GM21576 (cell line): ENCODE measurements at regions not wholly inside any gene's neighbourhood (a gene's known extent, or its start where the extent isn't known, plus 50 kb on each side); places are given as distances from the start of the nearest gene placed in this dataset.

ENCODE experiments used
- ATAC-seq: cut with Tn5 transposase; IDR thresholded peaks from one replicate; pipeline ENCODE4 v1.9.1; 2021; ENCODE audit warnings: mild to moderate bottlenecking, moderate library complexity; ENCODE audit not compliant: unreplicated experiment

DNA sequence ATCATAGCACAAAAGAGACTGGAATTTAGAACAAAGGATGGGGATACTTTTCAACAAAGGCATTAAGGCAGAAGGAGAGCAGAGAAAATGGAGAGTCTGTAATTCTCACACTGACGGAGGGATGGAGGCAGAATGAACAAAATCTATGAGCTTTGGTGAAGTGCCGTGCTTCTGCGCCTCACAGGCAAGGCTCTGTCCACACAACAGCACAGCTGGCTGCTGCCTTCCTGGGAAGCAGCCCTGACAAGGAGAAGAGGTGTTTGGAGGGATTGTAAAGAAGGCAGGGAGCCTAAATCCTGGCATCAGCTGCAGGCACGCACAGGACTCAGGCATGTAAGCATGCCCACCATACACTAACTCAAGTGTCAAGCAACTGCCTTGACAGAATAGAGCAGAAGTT is 485.2 kb upstream of the KIF2A start:
- ATAC-seq = no peak

DNA sequence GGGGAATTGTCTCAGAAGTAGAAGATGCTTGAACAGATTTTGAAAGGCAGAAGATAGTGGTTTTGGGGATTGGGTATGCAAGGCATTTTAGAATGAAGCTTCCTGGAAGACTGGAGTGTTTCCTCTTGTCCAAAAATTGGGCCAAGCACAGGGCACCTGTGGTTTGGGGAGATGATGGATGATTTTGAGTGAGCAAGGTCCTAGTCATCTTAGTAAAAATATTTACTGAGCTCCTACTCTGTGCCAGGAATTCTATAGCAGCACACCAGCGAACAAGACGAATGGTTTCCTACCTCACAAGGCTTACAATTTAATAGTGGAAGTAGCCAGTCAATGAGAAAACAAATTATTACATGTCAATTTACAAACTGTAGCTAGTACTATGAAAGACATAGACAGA is 484.4 kb upstream of the KIF2A start:
- no peak for ATAC-seq

DNA sequence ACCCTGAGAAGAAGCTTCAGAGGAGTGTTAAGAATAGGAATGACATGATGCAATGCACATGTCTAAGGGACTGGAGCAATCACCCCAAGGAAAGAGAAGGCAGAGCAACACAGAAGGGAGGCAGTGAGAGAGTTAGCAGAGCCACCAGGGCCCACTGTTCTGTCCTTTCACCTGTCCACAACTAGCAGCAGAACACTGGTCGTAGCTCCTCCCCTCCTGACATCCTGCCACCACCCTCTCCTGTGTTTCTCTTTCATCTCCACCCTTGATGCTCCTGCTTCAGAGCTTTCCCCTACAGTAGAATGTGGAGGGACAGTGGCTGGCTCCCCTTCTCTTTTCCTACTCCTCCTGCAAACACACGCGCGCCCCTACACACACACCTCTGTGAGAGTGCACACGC is 483.4 kb upstream of the KIF2A start:
- no peak for ATAC-seq

DNA sequence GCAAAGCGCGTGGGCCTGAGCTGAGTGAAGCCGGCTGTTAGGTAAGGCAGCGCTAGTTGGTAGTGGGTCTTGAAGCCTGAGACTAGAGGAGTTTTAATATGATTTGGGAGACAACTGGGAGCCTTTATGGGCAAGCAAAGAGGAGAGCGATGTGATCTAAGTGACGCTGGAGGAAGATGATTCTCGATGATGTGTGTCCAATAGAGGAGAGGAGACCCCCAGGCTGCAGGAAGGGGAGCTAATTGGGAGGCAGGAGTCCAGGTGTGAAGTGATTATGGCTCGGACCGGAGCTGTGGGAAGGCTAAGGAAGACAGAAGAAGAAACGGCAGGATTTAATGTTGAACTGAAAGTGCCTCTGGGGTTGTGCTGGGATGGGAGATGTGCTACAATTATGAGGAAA is 482.9 kb upstream of the KIF2A start:
- ATAC-seq = no peak

DNA sequence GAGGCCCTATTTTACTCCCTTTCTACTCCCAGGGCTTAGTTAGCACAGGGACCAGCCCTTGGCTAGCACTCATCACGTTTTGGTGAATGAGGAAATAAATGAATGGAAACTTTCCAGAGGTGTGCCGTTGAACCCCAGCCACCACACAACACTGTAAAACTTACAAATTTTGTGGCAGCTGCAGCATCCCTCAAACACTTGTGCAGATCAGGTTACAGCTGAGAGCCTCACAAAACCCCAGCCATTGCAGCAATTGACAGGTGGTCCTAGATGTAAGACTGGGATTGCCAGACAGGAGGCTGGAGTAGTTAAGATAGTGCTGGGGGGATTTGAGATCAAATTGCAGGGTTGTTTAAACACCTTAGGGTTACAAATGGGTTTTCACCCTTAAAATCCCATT is 482.2 kb upstream of the KIF2A start:
- no peak for ATAC-seq

DNA sequence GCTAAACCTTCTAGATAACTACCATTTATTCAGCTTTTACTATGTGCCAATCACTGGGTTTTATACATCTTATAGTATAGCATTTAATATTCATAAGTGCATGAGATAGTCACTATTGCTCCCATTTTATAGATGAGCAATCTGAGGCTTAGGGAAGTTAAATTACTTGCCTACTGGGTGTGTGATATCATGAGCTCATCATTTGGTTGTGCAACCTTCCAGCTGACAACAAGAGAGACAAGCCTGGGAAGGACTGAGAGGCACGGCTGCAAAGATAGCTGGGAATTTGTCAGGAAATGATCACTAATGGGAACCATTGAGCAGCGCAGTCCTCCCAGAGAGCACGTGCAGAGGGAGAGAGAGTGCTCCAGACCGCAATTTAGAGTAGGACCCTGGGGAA is 481.6 kb upstream of the KIF2A start:
- ATAC-seq = no peak

DNA sequence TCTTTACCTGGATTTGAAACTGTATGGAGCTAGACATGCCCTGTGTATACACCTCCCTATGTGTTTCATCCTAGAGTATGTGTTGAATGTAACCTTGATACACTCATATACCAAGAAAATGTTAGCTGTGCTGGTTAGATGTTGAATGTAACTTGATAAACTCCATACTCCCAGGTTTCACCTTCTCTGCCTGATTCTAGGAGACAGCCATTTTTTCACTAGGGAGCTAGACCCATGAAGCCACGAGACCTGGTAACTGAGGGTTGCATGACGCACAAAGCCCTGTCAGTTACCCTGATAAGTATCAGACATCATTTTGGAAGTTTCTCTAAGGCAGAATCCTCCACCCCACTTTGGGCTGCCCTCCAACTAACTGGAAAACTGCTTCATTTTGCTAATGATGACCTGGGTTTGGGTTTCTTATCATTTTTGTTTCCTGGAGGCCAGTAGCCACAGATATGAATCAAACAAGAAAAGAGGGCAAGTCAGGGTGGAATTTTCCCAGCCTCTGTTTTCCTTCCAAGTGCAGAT is 478.5 kb upstream of the KIF2A start:
- ATAC-seq = no peak

DNA sequence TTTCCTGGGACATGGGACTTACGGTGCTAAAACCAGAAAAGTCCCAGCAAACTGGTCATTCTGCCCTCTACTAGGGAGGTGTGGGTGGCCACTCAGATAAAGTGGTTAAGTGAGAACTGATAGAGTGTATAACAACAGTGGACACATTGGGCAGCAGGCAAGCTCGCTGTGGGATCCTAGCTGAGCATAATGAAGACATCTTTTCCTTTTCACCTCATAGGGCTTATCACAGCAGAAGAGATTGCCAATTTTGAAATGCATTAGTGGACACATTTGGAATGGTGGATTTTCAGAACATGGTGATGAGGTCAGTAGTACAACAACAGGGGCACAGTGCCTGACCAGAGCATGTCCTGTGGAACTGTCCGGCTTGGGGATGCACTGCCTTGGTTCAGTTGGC is 477.1 kb upstream of the KIF2A start:
- ATAC-seq = no peak

DNA sequence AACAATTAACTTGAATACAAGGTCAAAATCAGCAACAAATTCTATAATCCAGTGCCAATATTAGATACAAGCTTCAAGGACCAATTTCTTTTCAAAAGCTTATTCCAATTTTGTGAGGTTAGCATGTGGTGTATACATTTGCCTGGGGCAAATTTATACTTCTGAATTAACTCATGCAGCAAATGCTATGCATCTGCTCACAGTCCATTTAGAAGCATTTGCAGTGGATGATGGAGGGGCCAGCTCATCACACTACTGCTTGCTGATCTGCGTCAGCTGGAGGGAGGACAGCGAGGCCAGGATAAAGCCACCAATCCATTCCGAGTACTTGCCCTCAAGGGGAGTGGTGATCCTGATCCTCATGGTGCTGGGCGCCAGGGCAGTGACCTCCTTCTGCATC is 474.3 kb upstream of the KIF2A start:
- ATAC-seq = no peak

DNA sequence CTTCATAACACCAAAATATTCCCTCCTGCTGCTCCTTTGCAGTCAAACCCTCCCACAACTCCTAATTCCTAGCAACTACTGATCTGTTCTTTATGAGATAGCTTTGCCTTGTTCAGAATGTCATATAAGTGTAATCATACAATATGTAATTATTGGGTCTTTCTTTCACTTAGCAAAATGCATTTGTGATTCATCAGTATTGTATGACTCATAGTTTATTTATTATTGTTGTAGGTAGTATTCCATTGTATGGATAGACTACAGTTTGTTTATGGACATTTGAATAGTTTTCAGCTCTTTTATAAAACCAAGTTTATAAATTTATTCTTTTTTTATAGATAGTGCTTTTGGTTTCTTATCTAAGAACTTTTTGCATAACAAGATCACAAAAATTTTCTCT is 468.2 kb upstream of the KIF2A start:
- ATAC-seq = no peak

DNA sequence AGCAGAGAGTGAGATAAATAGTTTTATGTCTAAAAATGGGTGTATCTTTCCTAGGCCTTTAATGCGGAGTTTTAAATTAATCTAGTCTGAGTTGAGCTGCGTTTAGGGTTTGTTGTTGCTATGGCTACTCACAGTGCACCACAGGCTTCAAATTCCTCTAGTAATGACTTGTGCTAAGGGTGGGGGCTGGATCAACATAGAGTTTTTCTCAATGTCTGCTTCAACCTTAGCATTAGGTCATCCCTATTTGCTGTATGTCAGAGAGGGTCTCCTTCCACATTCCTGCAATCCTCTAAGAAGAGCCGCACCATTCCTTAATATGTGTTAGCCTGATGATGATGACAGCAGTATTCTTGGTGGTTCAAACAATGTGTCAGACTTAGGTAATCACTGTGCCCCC is 465.6 kb upstream of the KIF2A start:
- no peak for ATAC-seq

DNA sequence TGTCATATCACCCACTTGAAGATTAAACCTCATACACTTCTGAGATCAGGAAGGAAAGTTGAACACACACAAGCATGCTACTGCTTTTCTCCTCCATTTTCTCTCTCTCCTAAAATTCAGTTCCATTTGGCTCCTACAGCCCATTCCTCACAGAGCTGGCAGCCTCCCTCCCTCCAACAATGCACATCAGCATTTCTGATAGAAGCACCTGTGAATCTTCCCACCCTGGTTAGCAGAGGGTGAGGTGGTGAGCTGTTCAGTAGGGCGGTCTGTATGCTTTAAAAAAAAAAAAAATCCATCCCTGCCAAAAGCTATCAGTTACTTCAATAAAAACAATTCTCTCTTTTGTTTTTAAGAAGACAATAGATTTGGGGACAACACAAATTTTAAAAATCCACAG is 463.2 kb upstream of the KIF2A start:
- ATAC-seq = no peak

DNA sequence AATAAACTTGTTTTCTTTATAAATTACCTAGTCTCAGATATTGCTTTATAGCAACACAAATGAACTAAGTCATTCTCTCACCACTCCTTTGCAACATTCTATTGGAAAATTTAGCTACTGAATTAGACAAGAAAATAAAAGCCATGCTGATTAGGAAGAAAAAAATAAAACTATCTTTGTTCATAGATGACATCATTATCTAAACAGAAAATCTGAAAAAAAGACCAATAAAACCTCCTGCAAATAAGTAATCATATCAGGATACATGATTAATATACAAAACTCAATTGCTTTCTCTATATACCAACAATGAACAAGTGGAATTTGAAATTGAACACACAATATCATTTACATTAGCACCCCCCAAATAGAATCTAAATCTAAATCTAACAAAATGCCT is 455.3 kb upstream of the KIF2A start:
- no peak for ATAC-seq

DNA sequence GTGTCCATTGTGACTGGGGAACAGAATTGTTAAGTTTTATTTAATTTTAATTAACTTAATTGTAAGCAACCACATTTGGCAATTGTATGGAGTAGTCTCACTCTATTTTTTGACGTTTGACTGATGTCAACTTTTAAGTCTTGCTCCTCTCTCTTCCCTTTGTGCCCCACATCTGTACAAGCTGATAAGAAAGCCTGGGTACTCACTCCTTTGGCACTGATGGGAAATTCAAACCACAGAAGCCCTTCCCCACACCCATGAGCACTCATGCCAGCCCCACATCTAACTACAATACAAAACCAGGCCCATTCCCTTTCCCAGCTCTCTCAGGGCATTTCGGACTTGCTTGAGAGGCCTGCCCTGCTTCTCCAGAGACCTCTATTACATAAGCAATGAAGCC is 451.5 kb upstream of the KIF2A start:
- no peak for ATAC-seq

DNA sequence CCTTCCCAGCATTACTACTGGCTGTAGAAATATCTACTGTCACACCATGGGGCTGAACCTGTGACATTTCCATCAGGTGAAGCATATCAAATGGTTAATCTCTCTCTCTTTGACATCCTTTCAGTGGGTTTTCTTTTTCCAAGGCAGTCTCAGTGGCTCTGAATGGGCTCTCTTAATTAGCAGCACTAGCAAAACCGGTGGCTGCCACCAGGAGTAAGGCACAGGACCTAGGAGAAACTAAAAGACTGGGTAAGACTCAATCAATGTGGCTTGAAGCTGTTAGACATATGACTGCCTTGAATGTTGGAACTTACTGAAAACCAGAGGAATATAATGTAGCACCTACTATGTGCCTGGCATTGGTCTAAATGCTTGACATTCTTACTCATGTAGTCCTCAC is 445.0 kb upstream of the KIF2A start:
- ATAC-seq = no peak

DNA sequence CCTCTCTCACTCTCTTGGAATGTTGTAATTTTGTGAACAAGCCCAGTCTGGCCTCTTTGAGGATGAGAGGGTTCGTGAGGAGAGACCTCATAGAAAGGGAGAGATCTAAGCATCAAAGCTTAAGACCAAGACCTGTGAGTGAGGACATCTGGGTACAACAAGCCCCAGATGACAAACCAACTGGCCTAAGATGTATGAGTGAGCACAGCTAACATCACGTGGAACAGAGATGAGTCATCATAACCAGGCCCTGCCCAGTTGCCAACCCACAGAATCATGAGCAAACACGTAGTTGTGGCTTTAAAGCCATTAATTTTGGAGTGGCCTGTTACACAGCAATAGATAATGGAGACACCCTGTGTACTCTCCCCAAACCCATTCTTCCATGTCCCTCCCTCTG is 439.1 kb upstream of the KIF2A start:
- peak; percentile 84 for ATAC-seq

DNA sequence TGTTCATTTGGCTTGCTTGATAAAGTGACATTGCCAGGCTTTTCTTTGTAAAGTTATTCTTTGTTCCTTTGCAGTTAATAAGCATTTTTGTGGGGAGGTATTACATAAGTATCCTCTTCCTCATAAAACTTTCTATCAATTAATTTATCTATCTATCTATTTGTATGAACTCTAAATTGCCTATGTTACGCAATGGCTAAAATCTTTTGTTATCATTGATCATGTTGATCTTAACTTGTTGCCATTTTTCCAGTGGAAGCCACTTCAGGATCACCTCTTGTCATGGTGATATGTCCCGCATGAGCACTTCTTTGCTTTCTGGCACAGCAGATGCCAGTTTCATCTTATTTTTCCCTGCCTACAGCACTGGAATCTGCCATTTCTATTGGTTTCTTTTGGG is 436.7 kb upstream of the KIF2A start:
- no peak for ATAC-seq

DNA sequence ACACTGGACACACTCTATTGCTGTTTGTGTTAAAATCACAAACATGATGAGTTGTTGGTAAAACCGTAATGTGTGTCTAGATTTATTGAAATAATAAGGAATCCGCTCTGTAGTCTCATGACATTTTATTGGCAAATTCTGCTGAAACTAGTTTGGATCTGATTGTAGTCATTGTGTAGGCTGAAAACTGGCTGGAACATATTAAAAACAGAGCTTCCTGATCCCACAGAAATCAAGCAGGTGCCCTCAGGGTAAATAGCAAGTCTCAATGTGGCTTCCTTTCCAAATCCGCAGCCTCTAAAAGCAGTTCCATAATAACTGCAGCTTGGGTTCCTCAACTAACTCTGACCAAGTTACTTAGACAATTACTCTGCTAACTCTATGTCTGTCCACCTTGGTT is 427.5 kb upstream of the KIF2A start:
- no peak for ATAC-seq

DNA sequence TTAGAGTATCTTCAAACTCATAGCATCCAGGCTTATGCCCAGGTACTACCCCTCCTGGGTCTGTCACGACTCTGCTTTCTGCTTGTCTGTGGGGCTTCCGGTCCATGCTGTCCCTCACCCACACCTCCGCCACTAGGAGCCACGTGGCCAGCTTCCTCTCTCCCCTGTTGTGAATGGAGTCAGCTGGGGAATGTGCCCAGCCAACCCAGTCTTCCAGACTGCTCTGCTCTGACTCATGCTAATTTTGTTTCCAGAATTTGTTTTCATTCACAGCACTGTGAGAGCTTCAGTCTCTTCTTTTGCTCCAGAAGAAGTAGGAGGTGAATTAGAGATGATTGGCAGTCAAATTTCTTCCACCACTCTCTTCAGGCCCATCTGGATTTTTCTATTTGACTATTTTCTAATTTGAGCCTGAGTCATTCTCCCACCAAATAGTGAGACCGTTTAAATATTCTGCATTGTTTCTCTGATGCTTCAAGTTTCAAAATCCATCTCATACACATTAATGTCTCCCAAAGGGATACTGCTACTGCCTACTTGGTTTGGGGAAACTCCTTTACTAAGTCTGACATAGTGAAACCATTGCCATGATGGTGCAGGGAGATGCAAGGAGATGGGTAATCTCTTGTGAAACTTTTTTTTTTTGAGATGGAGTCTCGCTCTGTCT is 424.1 kb upstream of the KIF2A start:
- ATAC-seq = no peak

DNA sequence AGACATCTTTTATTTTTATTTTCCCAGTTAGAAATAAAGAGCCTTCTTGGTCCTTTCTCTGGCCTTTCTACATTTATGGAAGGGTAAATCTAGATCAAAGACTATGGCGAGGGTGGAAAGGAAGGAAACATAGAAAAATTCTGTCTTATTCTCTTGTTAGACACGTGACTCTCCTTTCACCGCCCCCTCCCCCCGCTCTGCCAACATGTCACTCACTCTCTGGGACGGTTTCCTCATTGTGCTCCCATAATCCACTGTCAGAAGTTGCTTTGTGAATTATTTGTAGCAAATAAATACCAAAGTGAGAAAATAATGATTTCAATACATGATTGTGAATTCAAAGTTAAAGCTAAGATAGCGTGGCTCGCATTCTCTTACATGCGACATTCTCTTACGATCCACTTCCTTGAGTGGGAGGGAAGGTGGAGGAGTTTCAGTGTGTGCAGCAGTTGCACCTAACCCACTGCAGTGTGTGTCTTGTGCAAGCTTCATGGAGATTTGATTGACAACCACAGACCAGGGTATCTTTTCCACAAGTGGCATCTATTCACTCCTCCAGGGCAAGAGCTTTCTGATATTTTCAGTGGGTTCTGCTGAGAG is 423.0 kb upstream of the KIF2A start:
- no peak for ATAC-seq

DNA sequence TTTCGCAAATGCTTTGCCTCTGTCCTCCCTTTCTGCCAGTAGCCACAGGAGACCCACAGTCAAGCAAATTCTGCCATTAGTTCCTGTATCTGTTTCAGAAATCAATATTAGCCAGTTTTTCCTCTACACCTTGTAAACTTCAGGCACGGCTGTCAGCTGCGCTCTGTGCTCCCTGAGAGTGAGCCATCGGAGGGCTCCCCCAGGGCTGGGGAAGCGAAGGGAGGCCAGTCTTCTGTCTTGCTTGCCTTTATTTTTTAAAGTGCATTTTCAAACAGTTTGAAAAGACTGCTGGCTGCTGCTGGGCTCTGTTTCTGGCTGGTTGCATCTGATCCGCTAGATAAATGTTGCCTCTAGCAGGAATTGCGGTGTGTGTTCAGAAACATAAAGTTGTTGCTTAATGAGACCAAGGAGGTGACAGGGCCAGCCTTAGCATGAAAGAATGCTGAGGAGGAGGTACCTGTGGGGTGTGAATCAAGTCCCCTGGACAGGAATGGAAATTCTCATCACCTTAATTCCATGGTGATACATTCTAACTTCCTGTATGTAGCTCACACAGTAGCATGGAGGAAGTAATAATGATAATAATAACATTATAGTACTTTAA is 421.7 kb upstream of the KIF2A start:
- no peak for ATAC-seq

DNA sequence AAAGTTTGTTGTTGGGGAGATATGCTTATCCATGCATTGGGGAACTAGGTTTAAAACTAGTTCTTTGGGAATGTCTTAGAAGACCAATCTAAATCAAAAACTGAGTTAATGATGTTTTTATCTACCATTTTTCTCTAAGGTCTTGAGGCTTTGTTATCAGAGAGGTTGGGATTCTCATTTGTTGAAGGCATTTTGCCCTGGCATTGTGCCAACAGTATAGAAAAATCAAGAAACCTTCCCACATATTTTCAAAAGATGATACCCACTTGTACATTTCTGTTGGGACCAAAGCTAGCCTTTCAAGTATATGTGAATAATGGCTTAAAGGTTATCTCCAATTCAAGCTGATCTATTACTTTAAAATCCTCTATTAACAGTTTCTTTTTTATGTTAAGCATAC is 419.8 kb upstream of the KIF2A start:
- no peak for ATAC-seq

DNA sequence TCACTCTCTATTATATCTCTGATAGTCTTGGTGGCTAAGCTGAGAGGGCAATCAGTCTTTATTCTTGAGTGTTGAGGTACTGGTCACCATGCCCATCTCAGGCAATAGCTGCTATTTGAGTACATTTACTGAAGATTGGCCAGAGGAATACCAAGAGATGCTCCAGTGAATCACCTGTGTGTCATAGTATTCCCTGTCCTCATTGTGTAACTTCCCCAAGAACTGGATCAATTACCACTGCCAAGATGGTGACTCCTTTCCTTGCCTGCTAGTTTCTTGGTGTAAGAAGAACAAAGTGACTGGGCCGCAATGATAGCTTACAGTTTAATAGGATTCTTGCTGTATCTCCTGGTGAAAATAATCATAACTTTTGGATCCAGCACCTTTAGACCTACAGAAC is 418.7 kb upstream of the KIF2A start:
- ATAC-seq = no peak
